T-cell (primary cell): ENCODE measurements at regions not wholly inside any gene's neighbourhood (a gene's known extent, or its start where the extent isn't known, plus 50 kb on each side); places are given as distances from the start of the nearest gene placed in this dataset.

Experiments
- ATAC-seq, 4 experiments: fragments of 200-7000 bp in 3 of 4; fragments of 150-1000 bp in 1 of 4; cut with Tn5 transposase; replicated peaks in 1 of 4; 1 replicate in 3 of 4; 2 replicates in 1 of 4; pipeline ENCODE4 v1.10.0; 2021; ENCODE audit warnings: moderate library complexity in 3 of 4, mild to moderate bottlenecking in 2 of 4, moderate number of reproducible peaks in 1 of 4
- CTCF ChIA-PET, 2 donors: fragments of 300-600 bp; sonication (Branson Sonifier 250); formaldehyde crosslinking; loops; one replicate each; lab custom pipeline; 2022; ENCODE audit warnings: antibody characterized with exemption in 2 of 2; lab: Charles Lee
- POLR2A ChIA-PET, 2 donors: fragments of 300-600 bp; sonication (Branson Sonifier 250); formaldehyde crosslinking; loops; one replicate each; lab custom pipeline; 2022; ENCODE audit warnings: antibody characterized with exemption in 2 of 2; lab: Charles Lee
- DNase-seq, 35 experiments: peaks; one replicate each; pipeline versions ENCODE4 v3.0.0 to v3.0.0-alpha.2; 2013 to 2023
- H3K27ac ChIP-seq: one replicate; pipeline ENCODE4 v1.5.1; 2013; ENCODE audit warnings: low read length
- H3K27me3 ChIP-seq, 2 experiments: replicated peaks in 1 of 2; 1 replicate in 1 of 2; 2 replicates in 1 of 2; pipeline versions ENCODE4 v1.6.1 to v1.7.0; 2013; ENCODE audit warnings: low read length in 1 of 2, mixed read lengths in 1 of 2; ENCODE audit not compliant: control insufficient read depth in 2 of 2, insufficient read depth in 2 of 2; ENCODE audit errors: extremely low read depth in 1 of 2
- H3K36me3 ChIP-seq, 2 donors: 1 replicate in 1 of 2; 2 replicates in 1 of 2; pipeline versions ENCODE4 v1.6.1 to v1.7.0; 2013; ENCODE audit warnings: low read length in 1 of 2; ENCODE audit not compliant: control insufficient read depth in 2 of 2, insufficient read depth in 1 of 2; ENCODE audit errors: extremely low read depth in 1 of 2
- H3K4me1 ChIP-seq, 2 experiments: 1 replicate in 1 of 2; 2 replicates in 1 of 2; pipeline versions ENCODE4 v1.6.1 to v1.7.0; 2013; ENCODE audit warnings: low read length in 2 of 2, mixed read lengths in 1 of 2; ENCODE audit not compliant: insufficient read depth in 2 of 2, control insufficient read depth in 1 of 2; ENCODE audit errors: extremely low read depth in 1 of 2
- H3K4me3 ChIP-seq, 2 donors: 1 replicate in 1 of 2; 2 replicates in 1 of 2; pipeline versions ENCODE4 v1.5.1 to v1.7.0; 2013; ENCODE audit warnings: mild to moderate bottlenecking in 2 of 2, low read length in 1 of 2, moderate library complexity in 1 of 2; ENCODE audit not compliant: control insufficient read depth in 1 of 2; ENCODE audit errors: extremely low read depth in 1 of 2
- H3K9me3 ChIP-seq: 2 replicates; pipeline ENCODE4 v1.7.0; 2013
- H3K27ac Mint-ChIP-seq, 2 donors: one replicate each; pipeline ENCODE4 v1.8.0; 2020 to 2021; ENCODE audit warnings: mild to moderate bottlenecking in 2 of 2, mixed read lengths in 2 of 2
- H3K27me3 Mint-ChIP-seq, 2 donors: one replicate each; pipeline ENCODE4 v1.8.0; 2021 to 2022; ENCODE audit warnings: mixed read lengths in 2 of 2
- H3K36me3 Mint-ChIP-seq: one replicate; pipeline ENCODE4 v1.8.0; 2021; ENCODE audit warnings: mixed read lengths
- H3K4me1 Mint-ChIP-seq, 3 donors: one replicate each; pipeline ENCODE4 v1.8.0; 2020 to 2022; ENCODE audit warnings: mixed read lengths in 3 of 3, mild to moderate bottlenecking in 1 of 3
- H3K4me3 Mint-ChIP-seq, 3 donors: one replicate each; pipeline ENCODE4 v1.8.0; 2020 to 2022; ENCODE audit warnings: mild to moderate bottlenecking in 3 of 3, mixed read lengths in 3 of 3, moderate library complexity in 3 of 3
- H3K9me3 Mint-ChIP-seq, 3 donors: one replicate each; pipeline ENCODE4 v1.8.0; 2020 to 2022; ENCODE audit warnings: mixed read lengths in 3 of 3
- WGBS: methylation state at CpG from one replicate; pipeline ENCODE4 v1.1.5; 2013; ENCODE audit warnings: missing lambda C conversion rate; ENCODE audit not compliant: insufficient coverage; 5-methylcytosine and 5-hydroxymethylcytosine counted together

DNA sequence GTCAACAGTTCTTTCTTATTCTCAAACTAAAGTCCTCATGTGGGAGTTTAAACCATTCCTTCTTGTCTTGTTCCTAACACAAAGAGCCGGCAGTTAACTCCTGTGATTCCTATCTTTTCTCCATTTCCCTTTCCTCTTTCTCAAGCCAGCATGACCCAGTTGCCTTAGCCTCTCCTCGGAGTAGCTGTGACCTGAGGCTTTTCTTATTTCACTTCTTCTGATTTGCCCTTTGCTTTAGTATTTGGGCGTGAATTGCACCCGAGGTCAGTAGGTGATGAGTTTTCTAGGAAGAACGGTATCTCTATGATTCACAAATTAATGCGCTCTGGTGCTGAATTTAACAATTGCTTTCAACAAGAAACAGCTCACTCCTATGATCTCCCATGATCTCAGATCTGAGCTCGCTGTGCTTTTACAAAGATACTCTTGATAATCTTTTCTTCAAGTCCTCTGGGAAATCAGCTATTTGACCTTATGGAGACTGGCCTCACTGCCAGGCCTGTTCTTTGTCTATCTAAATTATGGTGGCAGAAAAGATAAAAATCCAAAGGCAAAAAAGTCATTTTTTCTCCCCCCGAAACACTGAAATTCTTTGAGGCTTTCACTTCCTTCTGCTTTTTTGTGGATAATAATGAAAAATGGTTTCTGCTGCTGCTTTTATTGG is 184.6 kb downstream of the JCAD start:
- H3K4me3 Mint-ChIP-seq, result no peak overlapping the region
- Histone ChIP-seq H3K27me3 (peaks cover 0 to 21% of the 10 kb centered on the region in 2 experiments), H3K9me3 (no peaks in the 10 kb centered on the region), H3K27ac (no peak overlapping the region), H3K36me3 (no peaks in the 10 kb centered on the region), H3K4me1 (no peaks in the 10 kb centered on the region), H3K4me3 (no peak overlapping the region)
- no peak overlapping the region for H3K27ac Mint-ChIP-seq
- ATAC-seq (no peak), DNase-seq (no peak)
- peaks cover 0 to 7% (median 0%) of the 10 kb centered on the region in 3 donors for H3K9me3 Mint-ChIP-seq
- H3K27me3 Mint-ChIP-seq, result peaks cover 22 to 25% of the 10 kb centered on the region in 2 donors
- 73% methylated on average over 2 of the region's 8 CpGs for WGBS
- H3K4me1 Mint-ChIP-seq, result no peaks in the 10 kb centered on the region
- POLR2A ChIA-PET, result no interaction called here
- CTCF ChIA-PET, result no interaction called here
- no peaks in the 10 kb centered on the region for H3K36me3 Mint-ChIP-seq

DNA sequence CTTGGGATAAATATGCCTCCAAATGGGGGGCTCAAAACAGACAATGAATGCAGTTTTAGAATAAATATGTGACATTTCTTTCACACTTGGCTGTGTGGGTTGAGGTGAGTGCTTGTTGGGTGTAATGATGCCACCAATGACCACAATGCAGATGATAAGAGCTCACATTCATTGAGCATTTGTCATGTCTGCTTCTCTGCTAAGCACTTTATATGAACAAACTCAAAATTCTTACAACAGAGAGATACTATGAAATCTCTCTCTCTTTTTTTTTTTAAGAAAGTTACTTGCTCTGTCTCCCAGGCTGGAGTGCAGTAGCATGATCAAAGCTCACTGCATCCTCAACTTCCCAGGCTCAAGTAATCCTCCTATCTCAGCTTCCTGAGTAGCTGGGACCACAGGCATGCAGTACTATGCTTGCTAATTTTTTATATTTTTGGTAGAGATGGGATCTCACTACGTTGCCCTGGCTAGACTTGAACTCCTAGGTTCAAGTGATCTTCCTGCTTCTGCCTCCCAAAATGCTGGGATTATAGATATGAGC is 185.4 kb downstream of the JCAD start:
- DNase-seq, result no peak
- no peak overlapping the region for H3K27ac Mint-ChIP-seq
- H3K27me3 ChIP-seq, result peaks cover 0 to 21% of the 10 kb centered on the region in 2 experiments
- no peak for ATAC-seq
- no peaks in the 10 kb centered on the region for H3K36me3 ChIP-seq
- peaks cover 21 to 25% of the 10 kb centered on the region in 2 donors for H3K27me3 Mint-ChIP-seq
- H3K36me3 Mint-ChIP-seq, result no peaks in the 10 kb centered on the region
- H3K9me3 ChIP-seq, result no peaks in the 10 kb centered on the region
- no peak overlapping the region for H3K4me3 ChIP-seq
- no peak overlapping the region for H3K27ac ChIP-seq
- ChIA-PET POLR2A (no interaction called here), CTCF (no interaction called here)
- no peaks in the 10 kb centered on the region for H3K4me1 ChIP-seq
- H3K4me3 Mint-ChIP-seq, result no peak overlapping the region
- H3K9me3 Mint-ChIP-seq, result peaks cover 0 to 7% (median 0%) of the 10 kb centered on the region in 3 donors
- WGBS, result no CpG with 5 or more reads among the region's 1 CpG
- no peaks in the 10 kb centered on the region for H3K4me1 Mint-ChIP-seq

- POLR2A ChIA-PET, result no interaction called here
- Mint-ChIP-seq H3K36me3 (no peaks in the 10 kb centered on the region), H3K27ac (no peak overlapping the region), H3K4me3 (no peak overlapping the region), H3K9me3 (peaks cover 0 to 7% (median 0%) of the 10 kb centered on the region in 3 donors), H3K27me3 (peaks cover 2 to 5% of the 10 kb centered on the region in 2 donors), H3K4me1 (no peaks in the 10 kb centered on the region)
- DNase-seq, result no peak
- Histone ChIP-seq H3K27me3 (no peaks in the 10 kb centered on the region), H3K4me1 (no peaks in the 10 kb centered on the region), H3K36me3 (no peaks in the 10 kb centered on the region), H3K9me3 (no peaks in the 10 kb centered on the region), H3K4me3 (no peak overlapping the region), H3K27ac (no peak overlapping the region)
- 84% methylated on average over 2 of the region's 2 CpGs for WGBS
- CTCF ChIA-PET, result no interaction called here
- ATAC-seq, result no peak
Measured at GRCh38 chr10:29870522-29871044, 188.8 kb downstream of the JCAD start.

DNA sequence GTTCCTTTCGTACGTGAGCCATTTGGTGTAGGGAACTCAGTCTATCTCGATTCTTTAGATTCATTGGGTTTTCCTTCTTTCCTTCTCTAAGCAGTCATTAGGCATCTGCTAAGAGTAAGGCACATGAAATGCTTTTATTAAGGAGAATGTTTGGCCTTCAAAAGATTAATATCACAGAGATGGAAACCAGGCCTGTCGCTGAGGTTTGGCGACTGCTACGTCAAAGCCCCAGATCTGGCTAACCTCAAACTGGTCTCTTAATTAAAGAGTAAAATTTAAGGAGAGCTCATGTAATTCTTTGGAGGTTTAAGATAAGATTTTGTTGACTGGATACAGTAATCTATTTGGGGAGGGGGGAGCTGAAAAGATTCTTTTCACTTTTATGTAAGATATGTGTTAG is 189.8 kb downstream of the JCAD start:
- Histone ChIP-seq H3K4me1 (no peaks in the 10 kb centered on the region), H3K9me3 (no peaks in the 10 kb centered on the region), H3K27ac (no peak overlapping the region), H3K36me3 (no peaks in the 10 kb centered on the region), H3K27me3 (no peaks in the 10 kb centered on the region), H3K4me3 (no peak overlapping the region)
- 100% methylated on average over 1 of the region's 6 CpGs for WGBS
- Mint-ChIP-seq H3K36me3 (no peaks in the 10 kb centered on the region), H3K9me3 (peaks cover 0 to 7% (median 0%) of the 10 kb centered on the region in 3 donors), H3K4me1 (no peaks in the 10 kb centered on the region), H3K27me3 (peaks cover 0 to 3% of the 10 kb centered on the region in 2 donors), H3K4me3 (no peak overlapping the region), H3K27ac (no peak overlapping the region)
- DNase-seq (no peak), ATAC-seq (no peak)
- POLR2A ChIA-PET, result no interaction called here
- CTCF ChIA-PET, result no interaction called here

GRCh38 chr10:29866356-29866755 is 193.0 kb downstream of the JCAD start:
- H3K4me1 Mint-ChIP-seq, result no peaks in the 10 kb centered on the region
- DNase-seq, result no peak
- H3K27ac ChIP-seq, result no peak overlapping the region
- H3K36me3 Mint-ChIP-seq, result no peaks in the 10 kb centered on the region
- H3K27ac Mint-ChIP-seq, result no peak overlapping the region
- no peak overlapping the region for H3K4me3 Mint-ChIP-seq
- no peak for ATAC-seq
- H3K9me3 Mint-ChIP-seq, result peaks cover 0 to 7% (median 0%) of the 10 kb centered on the region in 3 donors
- CTCF ChIA-PET, result no interaction called here
- H3K9me3 ChIP-seq, result no peaks in the 10 kb centered on the region
- POLR2A ChIA-PET, result no interaction called here
- 83% methylated on average over 1 of the region's 2 CpGs for WGBS
- H3K27me3 Mint-ChIP-seq, result peaks cover 3% of the 10 kb centered on the region in 2 donors
- H3K27me3 ChIP-seq, result no peaks in the 10 kb centered on the region
- H3K4me1 ChIP-seq, result no peaks in the 10 kb centered on the region
- H3K4me3 ChIP-seq, result no peak overlapping the region
- H3K36me3 ChIP-seq, result no peaks in the 10 kb centered on the region

DNA sequence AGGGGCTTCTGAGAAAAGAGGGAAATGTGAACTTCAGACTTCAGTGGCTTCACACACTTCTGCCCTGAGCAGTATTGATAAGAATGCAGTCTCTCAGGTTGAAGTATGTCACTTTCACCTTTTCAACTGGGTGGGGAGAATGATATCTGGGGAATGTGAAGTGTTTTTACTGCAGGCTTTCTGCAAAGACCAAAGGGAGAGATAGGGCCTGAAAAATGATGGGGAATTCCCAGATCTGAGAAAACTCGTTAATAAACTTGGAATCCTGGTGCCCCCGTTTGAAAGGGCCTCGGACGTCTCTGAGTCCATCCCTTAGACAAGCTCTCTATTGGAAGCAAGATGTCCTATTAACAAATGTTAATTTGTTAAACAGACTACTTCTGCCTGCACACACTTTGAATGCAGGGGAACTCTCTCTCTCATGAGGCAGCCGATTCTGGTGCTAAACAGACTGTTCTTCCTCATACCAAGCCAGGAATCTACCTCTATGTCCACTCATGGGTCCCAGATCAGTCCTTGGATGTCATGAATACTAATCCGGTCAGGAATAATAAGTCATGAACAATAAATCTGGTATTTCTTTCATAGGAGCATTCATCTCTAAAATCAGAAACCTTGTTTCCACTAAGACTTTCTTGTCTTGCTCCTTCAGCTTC is 193.6 kb downstream of the JCAD start:
- H3K9me3 Mint-ChIP-seq, result peaks cover 0 to 6% (median 0%) of the 10 kb centered on the region in 3 donors
- H3K27ac ChIP-seq, result no peak overlapping the region
- H3K4me3 ChIP-seq, result no peak overlapping the region
- DNase-seq, result no peak
- ChIA-PET CTCF (no interaction called here), POLR2A (no interaction called here)
- WGBS, result 78% methylated on average over 5 of the region's 6 CpGs
- no peaks in the 10 kb centered on the region for H3K27me3 ChIP-seq
- H3K36me3 Mint-ChIP-seq, result no peaks in the 10 kb centered on the region
- no peaks in the 10 kb centered on the region for H3K9me3 ChIP-seq
- H3K4me1 ChIP-seq, result no peaks in the 10 kb centered on the region
- H3K4me3 Mint-ChIP-seq, result no peak overlapping the region
- no peak overlapping the region for H3K27ac Mint-ChIP-seq
- peaks cover 3% of the 10 kb centered on the region in 2 donors for H3K27me3 Mint-ChIP-seq
- H3K36me3 ChIP-seq, result no peaks in the 10 kb centered on the region
- H3K4me1 Mint-ChIP-seq, result no peaks in the 10 kb centered on the region
- ATAC-seq, result no peak
